H1 (cell line): ENCODE measurements at regions not wholly inside any gene's neighbourhood (a gene's known extent, or its start where the extent isn't known, plus 50 kb on each side); places are given as distances from the start of the nearest gene placed in this dataset.

Experiments
- CEBPB ChIP-seq: IDR thresholded peaks from 2 replicates; pipeline ENCODE4 v1.6.1; 2012; ENCODE audit warnings: low read depth, low read length
- EZH2 ChIP-seq: fragments of 200-600 bp; sonication (generic); IDR thresholded peaks from 2 replicates; pipeline ENCODE4 v1.7.1; 2012; ENCODE audit warnings: low read depth, mild to moderate bottlenecking, moderate library complexity, low read length, inconsistent platforms; ENCODE audit not compliant: severe bottlenecking
- NANOG ChIP-seq: IDR thresholded peaks from 2 replicates; pipeline ENCODE4 v1.6.1; 2011; ENCODE audit warnings: low read length, low read depth, mild to moderate bottlenecking, inconsistent platforms; ENCODE audit not compliant: insufficient read depth, poor library complexity, severe bottlenecking
- NRF1 ChIP-seq: IDR thresholded peaks from 2 replicates; pipeline ENCODE4 v1.6.1; 2011; ENCODE audit warnings: mild to moderate bottlenecking, low read depth, low read length, improper control_type of control experiment
- POLR2AphosphoS5 ChIP-seq: IDR thresholded peaks from 2 replicates; pipeline ENCODE4 v1.6.1; 2011; ENCODE audit warnings: low read depth, low read length
- USF2 ChIP-seq: IDR thresholded peaks from 2 replicates; pipeline ENCODE4 v1.6.1; 2011; ENCODE audit warnings: low read length, improper control_type of control experiment

DNA sequence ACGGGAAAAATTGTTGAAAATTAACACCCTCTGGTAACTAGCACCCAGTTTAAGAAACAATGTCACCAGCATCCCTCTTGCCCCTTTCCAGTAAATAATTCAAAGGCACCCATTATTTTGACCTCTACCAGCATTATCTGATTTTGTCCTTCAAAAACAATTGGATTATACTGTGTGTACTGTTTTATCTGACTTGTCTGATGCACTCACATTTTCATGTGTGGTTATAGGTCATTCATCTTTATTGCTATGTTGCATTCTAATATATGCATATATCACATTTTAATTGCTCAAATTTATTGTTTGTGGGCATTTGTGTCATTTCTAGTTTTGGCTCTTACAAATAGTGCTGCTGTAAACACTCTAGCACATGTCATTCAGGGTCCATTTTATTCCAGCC is 260.9 kb upstream of the PRDM1 start (continued):
- TF ChIP-seq USF2: no peak
- TF ChIP-seq CEBPB: no peak
- TF ChIP-seq NRF1: no peak
- TF ChIP-seq EZH2: no peak
- no peak for TF ChIP-seq NANOG
- TF ChIP-seq POLR2AphosphoS5: no peak
- TF ChIP-seq, all 59 proteins: peak for 0
